ENCODE measurements at regions not wholly inside any gene's neighbourhood (a gene's known extent, or its start where the extent isn't known, plus 50 kb on each side); places are given as distances from the start of the nearest gene placed in this dataset.

- TF ChIP-seq CTCF (IDR thresholded peaks at IDR 0.05): no peak
- TF ChIP-seq ZFX (IDR thresholded peaks at IDR 0.05; ENCODE audit: borderline replicate concordance): no peak
Measured at GRCh38 chr7:106598663-106599342, 62.2 kb downstream of the CCDC71L start.

GRCh38 chr7:106597751-106598546 is 63.0 kb downstream of the CCDC71L start:
- TF ChIP-seq ZFX (IDR thresholded peaks at IDR 0.05; ENCODE audit: borderline replicate concordance): no peak
- no peak for TF ChIP-seq CTCF (IDR thresholded peaks at IDR 0.05)
- no peak overlapping the region for H3K27ac ChIP-seq

More at GRCh38 chr7:106598663-106599342, 62.2 kb downstream of the CCDC71L start:
- no peak overlapping the region for H3K27ac ChIP-seq

GRCh38 chr7:106597014-106597413 is 63.9 kb downstream of the CCDC71L start:
- TF ChIP-seq ZFX (IDR thresholded peaks at IDR 0.05; ENCODE audit: borderline replicate concordance) (no peak), CTCF (IDR thresholded peaks at IDR 0.05) (no peak)
- H3K27ac ChIP-seq: no peak overlapping the region

GRCh38 chr7:106595922-106596321 is 65.0 kb downstream of the CCDC71L start:
- TF ChIP-seq ZFX (IDR thresholded peaks at IDR 0.05; ENCODE audit: borderline replicate concordance) (no peak), CTCF (IDR thresholded peaks at IDR 0.05) (no peak)
- no peak overlapping the region for H3K27ac ChIP-seq

GRCh38 chr7:106593028-106593417 is 67.9 kb downstream of the CCDC71L start:
- no peak overlapping the region for H3K27ac ChIP-seq
- TF ChIP-seq CTCF (IDR thresholded peaks at IDR 0.05) (no peak), ZFX (IDR thresholded peaks at IDR 0.05; ENCODE audit: borderline replicate concordance) (no peak)

- TF ChIP-seq CTCF (IDR thresholded peaks at IDR 0.05): no peak
- no peak for TF ChIP-seq ZFX (IDR thresholded peaks at IDR 0.05; ENCODE audit: borderline replicate concordance)
- no peak overlapping the region for H3K27ac ChIP-seq
Measured at GRCh38 chr7:106592282-106593027, 68.5 kb downstream of the CCDC71L start.

All from 22Rv1 (cell line).